ENCODE measurements at regions not wholly inside any gene's neighbourhood (a gene's known extent, or its start where the extent isn't known, plus 50 kb on each side); places are given as distances from the start of the nearest gene placed in this dataset.

DNA sequence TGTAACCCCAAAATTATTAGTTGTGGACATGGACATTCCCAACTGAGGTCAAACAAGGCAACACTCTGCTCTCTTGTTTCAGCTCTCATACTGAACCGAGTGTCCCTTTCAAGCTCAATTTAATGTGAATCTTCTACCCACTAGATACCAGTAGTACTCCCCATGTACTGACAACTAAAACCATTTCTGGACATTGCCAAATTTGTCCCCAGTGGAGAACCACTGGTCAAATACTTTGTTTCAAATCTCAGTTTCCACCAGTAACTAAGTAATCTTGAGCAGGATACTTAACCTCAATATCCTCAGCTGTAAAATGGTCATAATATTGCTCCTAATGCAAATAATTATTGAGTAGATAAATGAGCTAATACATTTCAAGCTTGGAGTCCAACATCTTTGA, 566.0 kb downstream of the ZIC1 start:
- TF ChIP-seq POLR2A (IDR thresholded peaks at IDR 0.05; ENCODE audit: low read depth, low read length) (no peak), RAD21 (IDR thresholded peaks at IDR 0.05; ENCODE audit: low read length) (no peak), MXI1 (IDR thresholded peaks at IDR 0.05; ENCODE audit: borderline replicate concordance, low read depth, low read length) (no peak), MAFK (IDR thresholded peaks at IDR 0.05; ENCODE audit: low read depth, low read length) (no peak), FOS (IDR thresholded peaks at IDR 0.05; ENCODE audit: low read depth, low read length) (no peak), SMC3 (IDR thresholded peaks at IDR 0.05; ENCODE audit: low read depth, low read length) (no peak), MAZ (IDR thresholded peaks at IDR 0.05; ENCODE audit: borderline replicate concordance, low read depth, low read length) (no peak), RFX5 (IDR thresholded peaks at IDR 0.05; ENCODE audit: low read depth, low read length) (no peak)
- TF ChIP-seq, protein P1, sequence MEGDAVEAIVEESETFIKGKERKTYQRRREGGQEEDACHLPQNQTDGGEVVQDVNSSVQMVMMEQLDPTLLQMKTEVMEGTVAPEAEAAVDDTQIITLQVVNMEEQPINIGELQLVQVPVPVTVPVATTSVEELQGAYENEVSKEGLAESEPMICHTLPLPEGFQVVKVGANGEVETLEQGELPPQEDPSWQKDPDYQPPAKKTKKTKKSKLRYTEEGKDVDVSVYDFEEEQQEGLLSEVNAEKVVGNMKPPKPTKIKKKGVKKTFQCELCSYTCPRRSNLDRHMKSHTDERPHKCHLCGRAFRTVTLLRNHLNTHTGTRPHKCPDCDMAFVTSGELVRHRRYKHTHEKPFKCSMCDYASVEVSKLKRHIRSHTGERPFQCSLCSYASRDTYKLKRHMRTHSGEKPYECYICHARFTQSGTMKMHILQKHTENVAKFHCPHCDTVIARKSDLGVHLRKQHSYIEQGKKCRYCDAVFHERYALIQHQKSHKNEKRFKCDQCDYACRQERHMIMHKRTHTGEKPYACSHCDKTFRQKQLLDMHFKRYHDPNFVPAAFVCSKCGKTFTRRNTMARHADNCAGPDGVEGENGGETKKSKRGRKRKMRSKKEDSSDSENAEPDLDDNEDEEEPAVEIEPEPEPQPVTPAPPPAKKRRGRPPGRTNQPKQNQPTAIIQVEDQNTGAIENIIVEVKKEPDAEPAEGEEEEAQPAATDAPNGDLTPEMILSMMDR (conservative IDR thresholded peaks at IDR 0.05; ENCODE audit: low read depth, low read length): no peak

Data from IMR-90 (cell line).